ENCODE measurements at regions not wholly inside any gene's neighbourhood (a gene's known extent, or its start where the extent isn't known, plus 50 kb on each side); places are given as distances from the start of the nearest gene placed in this dataset.

DNA sequence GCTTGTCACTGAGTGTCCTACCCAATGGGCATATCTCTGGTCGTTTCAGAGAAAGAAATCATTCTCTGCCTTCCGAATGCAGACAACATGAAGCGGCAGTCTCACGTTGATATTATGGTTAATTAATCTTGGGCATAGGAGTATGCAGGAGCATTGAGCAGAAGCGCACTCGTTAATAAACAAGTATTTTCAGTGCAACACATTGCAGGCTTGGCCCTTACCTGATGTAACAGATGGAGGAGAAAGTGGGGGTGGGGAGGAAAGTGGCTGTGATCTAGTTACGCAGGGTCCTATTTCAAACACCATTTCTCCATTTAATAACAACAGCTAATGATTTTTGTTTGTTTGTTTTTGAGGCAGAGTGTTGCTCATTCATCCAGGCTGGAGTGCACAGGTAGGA lies 414.0 kb upstream of the RBFOX1 start:
- no peak for DNase-seq

DNA sequence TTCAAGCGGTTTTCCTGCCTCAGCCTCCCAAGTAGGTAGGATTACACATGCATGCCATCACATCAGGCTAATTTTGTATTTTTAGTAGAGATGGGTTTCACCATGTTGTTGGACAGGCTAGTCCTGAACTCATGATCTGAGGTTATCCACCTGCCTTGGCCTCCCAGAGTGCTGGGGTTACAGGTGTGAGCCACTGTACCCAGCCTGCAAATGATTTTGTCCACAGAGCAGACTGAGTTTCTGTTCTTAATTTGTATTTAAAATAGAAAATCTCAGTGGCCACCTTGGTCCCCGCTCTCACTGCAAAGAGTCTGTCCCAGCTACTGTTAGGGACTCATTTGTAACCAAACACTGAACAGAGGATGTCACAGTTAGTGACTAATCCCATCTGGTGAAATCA lies 415.7 kb upstream of the RBFOX1 start:
- DNase-seq = no peak

DNA sequence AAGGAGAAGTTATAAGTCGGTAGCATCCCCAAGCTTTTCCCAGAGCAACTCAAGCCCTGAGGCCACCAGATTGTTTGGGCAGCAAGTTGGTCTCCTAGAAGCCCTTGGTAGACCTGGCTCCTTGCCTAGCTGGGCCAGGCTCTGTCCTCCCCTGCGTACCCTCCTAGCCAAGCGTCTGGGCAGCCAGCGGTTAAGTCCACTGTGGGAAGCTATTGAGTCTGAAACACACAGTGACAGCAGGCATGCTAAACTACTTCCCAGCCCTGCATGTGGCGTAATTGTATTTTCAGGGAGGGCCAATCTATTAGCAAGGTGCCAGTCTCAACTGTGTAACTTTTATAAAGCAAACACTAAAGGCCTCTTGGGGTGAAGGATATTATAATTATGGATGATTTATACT lies 419.1 kb upstream of the RBFOX1 start:
- DNase-seq = no peak

DNA sequence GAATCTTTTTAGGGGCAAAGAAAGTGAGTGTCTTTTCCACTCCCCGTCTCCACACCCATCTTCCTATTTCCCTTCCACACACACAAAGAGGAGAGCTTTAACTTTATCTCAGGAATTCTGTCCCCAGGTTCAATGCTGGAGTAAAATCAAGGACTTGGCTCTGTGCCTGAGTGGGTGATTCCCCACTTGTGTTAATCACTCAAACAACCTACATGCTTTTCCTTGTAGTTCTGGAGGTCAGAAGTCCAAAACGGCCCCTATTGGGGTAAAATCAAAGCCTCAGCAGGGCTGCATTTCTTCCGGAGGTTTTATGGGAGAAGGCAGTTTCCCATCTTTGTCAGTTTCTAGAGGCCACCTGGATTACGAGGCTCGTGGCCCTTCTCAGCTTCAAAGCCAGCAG lies 422.3 kb upstream of the RBFOX1 start:
- DNase-seq = no peak

DNA sequence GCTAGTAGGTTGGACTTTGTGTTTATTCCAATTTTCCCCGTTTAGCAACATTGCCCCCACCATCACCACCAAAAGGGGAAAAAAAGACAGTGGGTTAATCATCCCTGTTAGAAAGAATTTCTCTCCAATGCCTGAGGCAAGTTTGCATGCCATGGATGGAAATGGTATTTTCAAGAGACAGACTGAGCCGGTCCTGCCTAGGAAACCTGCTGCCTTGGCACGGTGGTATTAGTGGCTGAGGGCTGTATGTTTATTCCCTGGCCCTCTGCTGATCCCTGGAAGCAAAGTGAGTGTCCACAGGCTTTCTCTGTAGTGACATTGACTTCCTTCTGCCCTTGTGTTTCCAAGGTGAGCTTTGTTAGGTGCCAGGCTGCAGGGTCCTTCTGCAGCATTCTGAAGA lies 427.0 kb upstream of the RBFOX1 start:
- no peak for DNase-seq

DNA sequence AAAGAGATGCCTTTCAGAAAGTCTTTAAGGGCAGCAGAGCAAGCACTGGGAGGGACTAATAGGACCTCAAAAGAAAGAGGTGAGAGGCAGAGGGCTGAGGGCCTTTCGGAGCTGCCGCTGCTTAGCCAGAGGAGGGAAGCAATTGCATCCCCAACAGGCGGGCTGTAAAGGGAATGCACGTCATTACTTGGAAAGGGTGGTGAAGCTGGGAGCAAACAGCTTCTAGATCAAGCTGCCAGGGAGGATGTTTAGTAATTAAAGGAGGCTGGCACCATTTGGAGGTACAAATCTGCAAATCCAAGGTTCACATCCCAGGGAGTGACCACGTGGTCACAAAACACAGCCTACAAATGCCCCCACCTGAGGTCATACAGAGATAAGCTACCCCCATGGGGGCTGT lies 429.0 kb upstream of the RBFOX1 start:
- DNase-seq = no peak

DNA sequence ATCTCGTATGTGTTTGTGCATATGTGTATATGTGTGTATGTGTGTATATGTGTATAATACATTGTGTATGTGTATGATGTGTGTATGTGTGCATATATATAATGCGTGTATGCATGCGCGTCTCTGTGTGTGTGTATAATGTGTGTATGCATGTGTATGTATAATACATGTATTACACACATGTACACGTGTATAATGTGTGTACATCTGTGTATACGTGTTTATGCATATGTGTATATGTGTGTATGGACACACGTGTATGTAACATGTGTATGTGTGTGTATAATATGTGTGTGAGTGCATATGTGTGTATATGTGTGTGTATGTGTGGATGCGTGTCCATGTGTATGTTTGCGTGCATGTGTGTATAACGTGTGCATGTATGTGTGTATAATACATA lies 433.7 kb upstream of the RBFOX1 start:
- no peak for DNase-seq

DNA sequence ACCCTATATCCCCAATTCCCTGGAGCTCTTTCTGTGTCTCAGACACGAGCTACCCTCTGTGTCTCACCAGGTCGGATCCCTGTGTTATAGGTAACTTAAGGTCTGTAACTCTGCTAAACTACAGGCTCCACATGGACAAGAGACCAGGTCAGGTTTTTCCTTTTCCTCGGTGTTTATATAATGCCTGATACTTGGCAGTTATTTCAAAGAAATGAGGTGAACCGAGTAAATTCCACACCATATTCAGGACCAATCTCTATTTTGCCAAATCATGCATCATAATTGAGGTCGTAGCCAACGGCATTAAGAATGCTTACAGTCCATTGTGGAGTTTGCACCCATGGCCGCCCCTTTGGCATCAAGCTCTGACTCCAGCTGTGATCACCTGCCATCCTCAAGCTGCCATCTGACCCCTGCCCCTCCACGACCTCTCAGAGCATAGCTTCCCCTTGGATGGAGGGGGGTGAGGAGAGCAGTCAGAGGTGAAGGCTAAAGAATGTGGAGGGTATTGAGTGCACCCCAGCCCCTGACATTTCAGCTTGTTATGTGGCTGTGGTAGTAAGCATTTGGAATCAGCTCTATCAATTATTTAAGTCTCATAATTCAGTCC lies 434.7 kb upstream of the RBFOX1 start:
- no peak for DNase-seq

DNA sequence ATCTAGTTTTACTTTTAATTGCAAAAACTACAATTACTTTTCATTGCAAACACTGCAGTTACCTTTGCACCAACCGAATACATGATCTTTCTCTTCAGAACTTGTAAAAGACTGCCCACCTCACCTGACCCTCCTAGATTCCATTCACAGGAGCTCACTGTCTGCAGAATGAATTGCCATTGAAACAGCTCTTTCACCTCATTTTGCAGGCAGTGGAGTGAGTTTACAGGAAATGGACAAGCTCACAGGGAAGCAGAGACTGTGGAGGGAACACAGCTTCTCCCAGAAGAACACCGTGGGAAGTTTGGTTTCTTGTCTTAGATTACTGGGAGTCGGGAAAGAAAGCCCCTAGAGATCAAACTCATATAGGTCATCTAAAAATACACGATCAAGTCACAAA lies 439.7 kb upstream of the RBFOX1 start:
- no peak for DNase-seq

DNA sequence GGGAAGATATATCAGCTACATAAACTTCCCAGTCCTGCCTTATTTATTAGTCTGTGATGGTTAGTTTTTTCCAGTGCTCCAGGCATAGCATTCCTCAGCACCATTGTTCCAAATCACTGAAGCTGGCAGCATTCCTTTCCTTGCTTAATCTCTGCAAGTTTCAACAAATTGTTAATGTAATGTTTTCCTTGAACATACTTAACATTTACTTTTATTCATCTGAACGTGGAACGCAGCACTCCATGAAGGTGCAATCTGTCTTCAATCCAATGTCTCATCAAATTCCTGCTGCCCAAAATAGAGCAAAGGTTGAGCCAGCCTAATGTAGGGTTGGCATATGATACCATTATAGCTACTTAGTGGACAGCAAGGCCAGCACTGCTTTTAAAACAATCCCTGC lies 441.1 kb upstream of the RBFOX1 start:
- no peak for DNase-seq

DNA sequence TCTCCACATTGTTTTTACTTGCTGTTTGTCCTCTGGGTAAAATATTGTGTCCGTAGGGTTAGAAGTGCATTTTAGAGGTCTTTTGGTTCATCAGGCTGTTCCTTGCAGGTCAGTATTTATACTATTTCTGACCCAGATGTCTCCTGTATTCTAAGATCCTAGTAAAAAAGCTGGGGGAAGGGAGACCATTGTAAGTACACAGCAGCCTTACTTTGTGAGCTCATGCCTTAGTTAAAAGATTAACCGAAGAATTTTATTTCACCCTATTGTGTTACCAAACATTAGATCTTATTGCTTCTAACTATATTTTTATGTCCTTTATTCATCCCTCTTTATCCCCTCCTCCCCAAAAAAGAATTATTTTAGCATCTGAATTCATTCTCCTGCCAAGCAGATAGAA lies 444.1 kb upstream of the RBFOX1 start:
- DNase-seq = no peak

DNA sequence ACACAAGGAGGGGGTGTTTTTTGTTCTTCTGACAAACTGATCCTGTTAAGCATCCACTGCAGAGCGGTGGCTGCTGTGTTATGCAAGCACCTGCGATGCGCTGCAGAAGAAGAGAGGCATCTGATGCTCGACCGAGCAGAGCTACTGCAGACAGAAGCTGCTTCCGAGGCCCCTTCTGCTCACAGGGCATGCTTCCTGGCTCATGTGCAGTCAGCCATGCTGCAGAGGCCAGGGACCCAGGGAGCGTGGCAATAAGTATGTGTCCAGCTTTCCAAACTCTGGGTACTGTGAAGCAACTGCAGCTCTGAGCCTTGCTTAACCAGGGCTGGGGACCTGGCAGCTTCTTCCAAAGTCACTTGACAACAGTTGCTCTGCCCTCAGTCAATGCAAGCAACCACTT lies 448.6 kb upstream of the RBFOX1 start:
- no peak for DNase-seq

DNA sequence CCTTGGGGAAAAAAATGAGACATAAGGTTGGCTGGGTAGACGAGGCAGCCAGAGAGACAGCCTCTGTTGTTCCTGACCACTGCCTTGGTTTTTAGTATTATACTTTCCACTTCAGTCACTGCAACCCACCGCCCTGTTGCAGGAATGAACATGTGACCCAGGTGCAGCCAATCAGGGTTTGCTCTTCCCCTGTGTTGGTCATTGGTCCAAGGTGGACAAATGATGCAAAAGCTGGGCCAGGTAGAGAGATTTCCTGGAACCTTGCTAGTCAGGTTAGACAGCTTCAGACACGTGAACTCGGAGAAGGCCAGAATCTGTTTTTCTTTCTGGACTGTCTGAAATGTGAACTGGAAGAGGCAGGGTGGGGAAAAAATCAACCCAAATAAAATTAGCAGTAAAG lies 452.4 kb upstream of the RBFOX1 start:
- no peak for DNase-seq

DNA sequence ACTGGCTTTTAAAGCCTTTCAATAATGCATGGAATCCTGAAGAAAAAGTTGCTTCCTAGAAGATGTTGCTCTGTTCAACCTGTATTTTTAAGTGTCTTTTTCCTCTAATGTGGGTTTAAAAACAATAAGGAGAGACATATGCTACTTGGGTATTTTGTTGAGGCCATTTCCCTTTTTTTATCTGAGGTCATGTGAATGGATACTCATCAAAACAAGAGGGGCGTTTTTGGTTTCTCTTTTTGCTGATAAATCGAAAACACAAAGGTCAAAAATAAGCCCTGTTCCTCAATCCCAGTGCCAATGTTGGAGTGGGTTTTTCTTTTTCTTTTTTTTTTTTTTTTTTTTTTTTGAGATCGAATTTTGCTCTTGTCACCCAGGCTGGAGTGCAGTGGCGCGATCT lies 468.0 kb upstream of the RBFOX1 start:
- no peak for DNase-seq

DNA sequence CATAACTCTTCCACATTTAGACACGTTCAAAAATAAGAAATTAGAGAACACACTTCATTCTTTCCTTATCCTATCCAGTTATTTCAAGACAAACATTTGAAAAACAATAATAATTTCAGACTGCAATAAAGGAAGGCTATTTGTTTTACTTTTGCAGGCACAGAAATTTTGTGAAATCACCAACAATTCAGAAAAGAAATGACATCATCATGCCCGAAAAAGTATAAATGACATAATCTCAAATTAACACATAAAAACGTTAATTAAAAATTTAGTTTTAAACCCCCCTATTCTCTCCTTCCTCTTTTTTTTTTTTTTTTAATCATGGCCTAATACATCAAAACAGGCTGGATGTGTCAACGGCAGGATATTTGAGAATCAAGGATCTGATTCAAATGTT lies 468.4 kb upstream of the RBFOX1 start:
- DNase-seq = no peak

DNA sequence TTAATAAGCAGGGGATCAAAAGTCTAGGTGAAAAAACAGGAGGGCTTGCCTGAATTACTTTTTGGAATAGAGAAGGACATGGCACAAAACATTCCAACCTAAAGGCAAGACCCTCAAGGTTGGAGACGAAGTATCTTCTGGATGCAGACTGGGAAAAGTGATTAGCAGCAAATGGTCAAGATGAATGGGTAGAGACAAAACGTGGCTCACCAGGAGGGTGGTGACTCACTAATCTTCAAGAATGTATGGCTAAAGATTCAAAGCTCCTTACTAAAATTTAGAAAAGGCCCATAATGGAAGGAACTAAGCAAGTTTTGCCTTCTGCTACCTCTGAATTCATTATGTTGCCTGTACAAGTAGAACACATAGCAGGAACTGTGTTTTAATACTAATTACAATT lies 469.5 kb upstream of the RBFOX1 start:
- no peak for DNase-seq

DNA sequence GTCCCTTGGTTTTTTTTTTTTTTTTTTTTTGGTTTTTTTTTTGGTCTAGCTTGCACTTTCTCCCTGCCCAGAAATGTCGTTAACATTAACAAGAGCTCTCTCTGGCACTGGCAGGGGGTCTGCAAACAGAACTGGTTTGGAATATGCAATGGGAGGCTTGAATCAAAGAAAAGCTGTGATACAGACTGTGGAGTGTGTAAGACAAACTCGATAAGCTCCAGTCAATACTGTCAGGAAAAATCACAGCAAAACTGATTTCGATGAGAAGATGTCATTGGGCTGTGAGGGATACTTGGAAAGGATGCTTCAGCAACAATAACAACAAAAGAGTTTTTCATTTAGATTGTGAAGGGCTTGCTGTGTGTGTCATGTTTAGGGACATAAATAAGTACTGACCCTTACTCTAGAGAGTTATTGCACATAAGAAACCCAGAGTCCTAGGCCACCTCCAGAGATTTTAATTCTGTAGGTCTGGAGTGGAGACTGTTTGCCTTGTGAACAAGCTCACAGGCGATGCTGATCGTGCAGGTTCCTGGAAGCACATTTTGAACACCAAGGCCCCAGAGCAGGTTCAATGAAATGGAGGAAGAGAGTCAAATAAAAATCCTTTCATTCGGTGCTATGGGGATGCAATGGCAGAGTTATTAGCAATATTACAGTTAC lies 470.7 kb upstream of the RBFOX1 start:
- no peak for DNase-seq

DNA sequence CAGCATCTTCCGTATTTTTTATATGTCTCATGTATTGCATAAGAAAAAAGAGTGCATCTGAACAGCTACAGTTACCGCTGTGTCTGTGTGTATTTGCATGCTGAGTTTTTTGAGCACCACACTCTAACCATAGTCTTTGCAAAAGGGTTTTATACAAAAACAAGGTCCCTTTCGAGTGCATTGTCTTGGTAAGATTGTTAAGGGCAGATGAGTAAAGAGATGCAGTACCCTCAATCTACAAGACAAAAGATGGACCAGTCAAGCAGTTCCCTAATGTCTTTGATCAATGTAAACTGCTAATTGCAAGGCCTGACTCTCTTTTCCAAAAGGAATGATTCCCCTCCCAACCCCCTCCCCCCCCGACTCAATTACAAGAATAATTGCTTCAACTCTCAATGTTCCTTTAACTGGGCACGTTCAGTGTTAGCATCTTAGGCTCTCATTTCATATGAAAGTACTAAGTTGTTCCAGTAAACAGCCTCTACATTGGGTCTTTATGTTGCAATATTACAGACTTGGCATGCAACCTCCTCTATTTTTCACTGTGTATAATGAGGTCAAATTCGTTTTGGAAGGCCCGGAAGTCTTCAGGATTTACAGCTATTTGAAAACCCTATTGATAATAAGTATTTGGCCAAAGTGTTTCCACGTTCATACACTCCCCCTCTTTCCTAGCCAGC lies 471.4 kb upstream of the RBFOX1 start:
- DNase-seq = no peak

DNA sequence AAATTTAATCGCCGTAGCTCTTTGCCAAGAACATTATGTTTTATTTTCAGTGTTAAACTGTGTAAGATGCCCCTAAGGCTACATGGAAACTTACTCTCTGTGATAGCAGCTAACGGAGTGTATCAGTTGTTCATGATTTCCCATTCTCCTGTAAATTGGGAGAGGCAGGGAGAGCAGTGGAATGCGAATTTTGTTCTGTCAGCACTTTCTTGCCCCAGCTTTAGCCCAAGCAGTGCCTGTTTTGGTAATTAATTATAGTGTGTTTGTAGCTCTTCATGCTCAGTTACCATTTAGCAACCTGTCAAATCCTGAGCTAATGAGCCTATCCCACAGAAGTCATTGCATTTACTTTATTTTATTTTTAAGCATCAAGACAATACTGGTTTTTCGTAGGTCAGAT lies 475.1 kb upstream of the RBFOX1 start:
- DNase-seq = no peak

DNA sequence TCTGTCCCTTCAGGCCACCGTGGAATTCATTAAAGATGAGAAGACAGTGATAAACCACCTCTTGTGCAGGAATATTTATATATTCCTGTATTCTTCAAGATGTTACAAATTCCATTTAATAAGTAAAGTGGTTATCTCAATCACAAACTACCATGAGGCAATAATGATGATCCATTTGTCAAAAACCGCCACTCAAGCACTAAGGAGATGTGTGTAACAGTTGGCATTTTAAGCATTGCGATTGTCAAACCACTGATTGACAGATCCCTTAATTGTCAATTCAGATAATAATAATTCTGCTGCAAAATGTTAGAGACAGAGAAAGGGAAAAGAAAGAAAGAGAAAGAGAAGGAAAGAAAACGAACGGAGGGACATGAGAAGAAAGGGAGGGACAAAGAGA lies 476.1 kb upstream of the RBFOX1 start:
- DNase-seq = no peak

DNA sequence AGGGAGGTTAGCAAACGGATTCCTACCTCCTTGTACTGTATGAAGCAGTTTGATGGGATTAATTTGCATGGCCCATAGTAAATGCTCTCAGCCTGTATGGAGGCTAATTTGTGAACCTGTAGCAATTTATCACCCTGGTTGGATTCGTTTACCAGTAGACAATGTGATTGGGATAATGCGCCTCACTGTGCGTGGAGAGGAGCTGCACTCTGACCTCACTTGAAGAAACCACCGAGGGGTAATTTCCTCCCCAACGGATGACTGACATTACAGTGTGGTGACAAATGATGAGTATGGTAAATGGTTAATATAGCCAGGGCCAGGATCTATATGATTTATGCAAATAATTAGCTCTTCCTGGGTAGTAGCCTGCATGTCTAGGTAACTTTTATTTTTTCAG lies 479.1 kb upstream of the RBFOX1 start:
- DNase-seq = no peak

DNA sequence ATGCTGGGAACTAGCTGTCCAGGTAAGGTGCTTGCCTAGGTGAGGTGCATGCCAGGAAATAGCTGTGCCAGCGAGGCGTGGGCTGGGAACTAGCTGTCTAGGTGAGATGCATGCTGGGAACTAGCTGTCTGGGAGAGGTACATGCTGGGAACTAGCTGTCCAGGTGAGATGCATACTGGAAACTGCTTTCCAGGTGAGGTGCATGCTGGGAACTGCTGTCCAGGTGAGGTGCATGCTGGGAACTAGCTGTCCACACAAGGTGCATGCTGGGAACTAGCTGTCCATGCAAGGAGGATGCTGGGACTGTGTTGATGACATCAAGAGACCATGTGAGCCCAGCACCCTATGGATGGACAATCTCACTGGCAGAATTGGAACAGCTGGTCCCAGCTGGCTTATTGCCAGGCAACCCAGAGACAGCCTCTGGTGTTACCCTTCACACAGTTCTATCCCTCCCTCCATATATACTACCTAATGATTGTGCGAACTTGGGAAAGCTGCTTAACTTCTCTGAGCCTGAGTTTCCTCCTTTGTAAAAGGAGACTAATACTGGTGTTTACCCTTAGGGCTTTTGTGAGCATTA lies 479.9 kb upstream of the RBFOX1 start:
- DNase-seq = no peak

DNA sequence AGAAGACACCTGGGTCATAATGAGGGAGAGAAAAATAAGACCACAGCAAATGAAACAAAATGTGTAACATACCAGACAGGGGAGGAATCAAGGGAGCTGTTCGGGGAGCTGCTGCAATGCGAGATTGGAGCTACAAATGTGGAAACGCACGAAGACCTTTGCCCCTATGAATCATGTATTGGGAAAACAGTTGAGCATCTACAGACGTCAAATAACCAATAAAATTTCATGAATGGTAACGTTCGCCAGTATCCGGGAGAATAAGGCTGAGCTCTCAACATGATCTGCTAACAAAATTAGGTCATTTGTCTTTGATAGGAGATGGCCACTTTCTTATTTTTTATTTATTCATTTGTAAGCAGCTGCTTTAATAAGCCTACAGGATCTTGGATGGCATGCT lies 486.2 kb upstream of the RBFOX1 start:
- DNase-seq = no peak

DNA sequence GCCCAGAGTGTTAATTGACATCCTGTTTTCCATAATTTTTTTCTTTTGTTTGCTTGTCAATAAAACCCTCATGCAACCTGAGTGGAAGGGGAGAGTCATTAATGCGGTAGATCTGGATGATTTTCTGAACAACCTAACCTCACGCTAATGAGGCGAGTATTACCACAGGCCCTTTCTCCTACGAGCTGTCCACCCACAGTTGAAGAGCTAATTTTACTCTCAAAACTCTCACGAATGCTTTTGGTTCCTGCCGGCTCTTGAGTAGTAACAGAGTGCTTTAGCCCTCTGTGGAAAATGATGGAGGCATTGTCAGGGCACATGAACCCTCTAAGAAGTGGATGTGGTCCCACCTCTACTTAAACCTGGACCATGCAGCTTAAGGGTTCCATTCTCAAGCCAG lies 491.3 kb upstream of the RBFOX1 start:
- no peak for DNase-seq

DNA sequence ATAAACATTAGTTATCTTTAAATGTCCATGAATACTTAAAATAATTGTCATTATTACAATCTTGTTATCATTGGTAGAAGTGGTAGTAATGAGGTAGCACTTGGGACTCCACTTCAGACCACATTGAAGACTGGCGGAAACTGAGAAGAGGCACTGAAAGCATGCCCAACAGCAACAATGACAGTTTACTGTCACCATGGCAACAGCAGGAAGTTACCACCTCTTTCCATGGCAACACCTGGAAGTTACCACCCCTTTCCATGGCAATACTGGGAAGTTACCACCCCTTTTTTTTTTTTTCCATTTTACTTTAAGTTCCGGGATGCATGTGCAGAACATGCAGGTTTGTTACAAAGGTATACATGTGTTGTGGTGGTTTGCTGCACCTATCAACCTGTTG lies 494.9 kb upstream of the RBFOX1 start:
- no peak for DNase-seq

Data from activated effector memory CD4-positive, alpha-beta T cell treated with anti-CD3 and anti-CD28 coated beads, Interleukin-2, amount 50 U/mL, for 16 hours (primary cell).